ENCODE measurements at regions not wholly inside any gene's neighbourhood (a gene's known extent, or its start where the extent isn't known, plus 50 kb on each side); places are given as distances from the start of the nearest gene placed in this dataset.
A peak's percentile ranks its signal among the peaks of the same experiment; 100 is the strongest.

- TF ChIP-seq GTF2E2 (tag; IDR thresholded peaks at IDR 0.05) (no peak), ZNF431 (CRISPR knock-in tag; IDR thresholded peaks at IDR 0.05) (no peak), HCFC1 (IDR thresholded peaks at IDR 0.05; ENCODE audit: low read depth, low read length) (no peak), POLR3G (IDR thresholded peaks at IDR 0.05; ENCODE audit: extremely low read depth, insufficient read length, insufficient replicate concordance) (no peak), ZFPM2 (CRISPR knock-in tag; IDR thresholded peaks at IDR 0.05) (no peak), MTA2 (IDR thresholded peaks at IDR 0.05; ENCODE audit: low read depth) (no peak), GATA2 (CRISPR knock-in tag; IDR thresholded peaks at IDR 0.05) (no peak)
Measured at GRCh38 chr3:150254309-150254708, 153.8 kb upstream of the TSC22D2 start (continued).

- H3K79me2 ChIP-seq (ENCODE audit: control insufficient read depth, insufficient read depth, low read length): no peaks in the 10 kb centered on the region
- TF ChIP-seq ATF6 (CRISPR knock-in tag; IDR thresholded peaks at IDR 0.05) (no peak), SOX6 (IDR thresholded peaks at IDR 0.05) (peak; percentile 49), LEF1 (IDR thresholded peaks at IDR 0.05) (no peak), MAFK (IDR thresholded peaks at IDR 0.05; ENCODE audit: low read length) (0 out of 2 replicates have a peak, but pooled peaks have one; percentile 14), ZNF316 (IDR thresholded peaks at IDR 0.05) (peak; percentile 35; the same call in 1 of the 2 replicates), NFE2 (IDR thresholded peaks at IDR 0.05; ENCODE audit: low read depth) (peak; percentile 87), GATAD2A (IDR thresholded peaks at IDR 0.05) (no peak), NFIC (IDR thresholded peaks at IDR 0.05) (peak; percentile 90), C11orf30 (IDR thresholded peaks at IDR 0.05; ENCODE audit: low read depth) (peak; percentile 51), CTBP1 (IDR thresholded peaks at IDR 0.05; ENCODE audit: borderline replicate concordance) (peak; percentile 39; the same call in 1 of the 2 replicates), RFX1 (IDR thresholded peaks at IDR 0.05) (peak; percentile 75), CEBPG (CRISPR knock-in tag; IDR thresholded peaks at IDR 0.05) (no peak), CEBPG (tag; conservative IDR thresholded peaks at IDR 0.05 in 1 of 2, IDR thresholded peaks at IDR 0.05 in 1 of 2) (peak in 1 of 2 experiments; percentile 16; a peak in 1 of 4 replicates), SP1 (CRISPR knock-in tag; IDR thresholded peaks at IDR 0.05) (no peak), CEBPB (tag; IDR thresholded peaks at IDR 0.05) (peak; percentile 83), RCOR1 (IDR thresholded peaks at IDR 0.05; ENCODE audit: borderline replicate concordance in 1 of 2, low read depth in 2 of 2, low read length in 2 of 2) (peak in 1 of 2 experiments; percentile 72; a peak in 1 of 4 replicates), MAFG (tag; conservative IDR thresholded peaks at IDR 0.05) (peak; percentile 25; the same call in 1 of the 2 replicates)
- H3K27me3 ChIP-seq (ENCODE audit: control insufficient read depth in 2 of 2, insufficient read depth in 2 of 2, low read length in 2 of 2): no peaks in the 10 kb centered on the region
- ATAC-seq: peak; percentile 68
- no peaks in the 10 kb centered on the region for H3K9me3 ChIP-seq (replicated peaks; ENCODE audit: control insufficient read depth, insufficient read depth, low read depth, low read length)
- H3K9me1 ChIP-seq (ENCODE audit: control insufficient read depth, insufficient read depth, low read length): no peaks in the 10 kb centered on the region
- no peak overlapping the region for H3K4me3 ChIP-seq
- BruUV-seq (replicated peaks): no TSS peak
- H4K20me1 ChIP-seq (replicated peaks; ENCODE audit: control insufficient read depth, insufficient read depth, low read length): no peaks in the 10 kb centered on the region
- POLR2A ChIA-PET: interaction anchor here (0.6 to 1.5 kb wide), 2 partner anchors 13 to 1741 kb away, joined by 3 to 4 read pairs; no protein-coding TSS in a partner anchor
- no peak overlapping the region for H2AFZ ChIP-seq (ENCODE audit: low read depth, low read length)
- H3K36me3 ChIP-seq (ENCODE audit: control insufficient read depth, insufficient read depth, low read length): no peaks in the 10 kb centered on the region
- H3K9ac ChIP-seq (ENCODE audit: insufficient read depth in 1 of 2, low read depth in 2 of 2, low read length in 2 of 2): no peak overlapping the region
- intact Hi-C loops (cut with micrococcal nuclease) (no loop called here), in situ Hi-C loops (cut with MboI) (no loop called here)
- FAIRE-seq: peak; percentile 83
- H3K4me2 ChIP-seq (ENCODE audit: insufficient read depth, low read length): no peak overlapping the region
- WGBS (ENCODE audit: insufficient coverage, low coverage, missing lambda C conversion rate): 0% methylated on average over 3 of the region's 3 CpGs
- CTCF ChIA-PET (ENCODE audit: low intra/inter-chr PET ratio): no interaction called here
- H3K4me1 ChIP-seq (replicated peaks in 1 of 2; ENCODE audit: control insufficient read depth in 2 of 2, insufficient read depth in 2 of 2, low read length in 2 of 2): peaks cover 0 to 6% of the 10 kb centered on the region in 2 experiments; a peak in 3 of 5 replicates
- DNase-seq (ENCODE audit: extremely low read depth in 1 of 4, low spot score in 3 of 4): peak in 2 of 4 experiments; percentile 26 to 65
- H3K27ac ChIP-seq (ENCODE audit: extremely low read depth, low read depth, low read length): no peak overlapping the region
Measured at GRCh38 chr3:150253622-150254021, 154.5 kb upstream of the TSC22D2 start.
